ENCODE measurements at regions not wholly inside any gene's neighbourhood (a gene's known extent, or its start where the extent isn't known, plus 50 kb on each side); places are given as distances from the start of the nearest gene placed in this dataset.

- TF ChIP-seq CTCF (conservative IDR thresholded peaks at IDR 0.05; ENCODE audit: control insufficient read depth, insufficient read depth, low read depth, low read length), result no peak
- H3K4me3 ChIP-seq (ENCODE audit: control insufficient read depth, low read depth, low read length), result no peak overlapping the region
- no peak for DNase-seq (ENCODE audit: low read depth)
Observed at GRCh38 chr12:78725951-78726580, 138.5 kb upstream of the SYT1 start.

- no peak for DNase-seq (ENCODE audit: low read depth)
- H3K4me3 ChIP-seq (ENCODE audit: control insufficient read depth, low read depth, low read length), result no peak overlapping the region
- no peak for TF ChIP-seq CTCF (conservative IDR thresholded peaks at IDR 0.05; ENCODE audit: control insufficient read depth, insufficient read depth, low read depth, low read length)
Observed at GRCh38 chr12:78726854-78727253, 137.7 kb upstream of the SYT1 start.

GRCh38 chr12:78732481-78732880 lies 132.1 kb upstream of the SYT1 start:
- DNase-seq (ENCODE audit: low read depth), result no peak
- H3K4me3 ChIP-seq (ENCODE audit: control insufficient read depth, low read depth, low read length), result no peak overlapping the region
- TF ChIP-seq CTCF (conservative IDR thresholded peaks at IDR 0.05; ENCODE audit: control insufficient read depth, insufficient read depth, low read depth, low read length), result no peak

GRCh38 chr12:78739653-78740052 lies 124.9 kb upstream of the SYT1 start:
- DNase-seq (ENCODE audit: low read depth), result no peak
- no peak for TF ChIP-seq CTCF (conservative IDR thresholded peaks at IDR 0.05; ENCODE audit: control insufficient read depth, insufficient read depth, low read depth, low read length)
- no peak overlapping the region for H3K4me3 ChIP-seq (ENCODE audit: control insufficient read depth, low read depth, low read length)

GRCh38 chr12:78746001-78746400 lies 118.6 kb upstream of the SYT1 start:
- no peak for TF ChIP-seq CTCF (conservative IDR thresholded peaks at IDR 0.05; ENCODE audit: control insufficient read depth, insufficient read depth, low read depth, low read length)
- H3K4me3 ChIP-seq (ENCODE audit: control insufficient read depth, low read depth, low read length), result no peak overlapping the region
- no peak for DNase-seq (ENCODE audit: low read depth)

- no peak for TF ChIP-seq CTCF (conservative IDR thresholded peaks at IDR 0.05; ENCODE audit: control insufficient read depth, insufficient read depth, low read depth, low read length)
- DNase-seq (ENCODE audit: low read depth), result no peak
- H3K4me3 ChIP-seq (ENCODE audit: control insufficient read depth, low read depth, low read length), result no peak overlapping the region
Observed at GRCh38 chr12:78753058-78753457, 111.5 kb upstream of the SYT1 start.

GRCh38 chr12:78756936-78757335 lies 107.6 kb upstream of the SYT1 start:
- no peak overlapping the region for H3K4me3 ChIP-seq (ENCODE audit: control insufficient read depth, low read depth, low read length)
- DNase-seq (ENCODE audit: low read depth), result no peak
- TF ChIP-seq CTCF (conservative IDR thresholded peaks at IDR 0.05; ENCODE audit: control insufficient read depth, insufficient read depth, low read depth, low read length), result no peak
